ENCODE measurements at regions not wholly inside any gene's neighbourhood (a gene's known extent, or its start where the extent isn't known, plus 50 kb on each side); places are given as distances from the start of the nearest gene placed in this dataset.

GRCh38 chr6:158868890-158869825, 50.0 kb upstream of the EZR start:
- H3K36me3 Mint-ChIP-seq (ENCODE audit: low read depth) = peaks cover 6% of the 10 kb centered on the region
- H3K4me1 Mint-ChIP-seq = peaks cover 23% of the 10 kb centered on the region
- H3K4me3 Mint-ChIP-seq = peak overlapping the region; percentile 96
- peak; percentile 49 for ATAC-seq (replicated peaks)
- H3K27ac Mint-ChIP-seq = peak overlapping the region; percentile 100
- H3K9me3 Mint-ChIP-seq = no peaks in the 10 kb centered on the region
- no peaks in the 10 kb centered on the region for H3K27me3 Mint-ChIP-seq

Data from activated T-helper 17 cell treated with anti-CD3 and anti-CD28 coated beads, Interleukin-2, amount 50 U/mL, for 72 hours (primary cell).